ENCODE measurements at regions not wholly inside any gene's neighbourhood (a gene's known extent, or its start where the extent isn't known, plus 50 kb on each side); places are given as distances from the start of the nearest gene placed in this dataset.

- H3K27ac ChIP-seq (ENCODE audit: low read depth in 1 of 2, low read length in 2 of 2): no peak overlapping the region
- CTCF ChIA-PET: no interaction called here
- H3K27me3 Mint-ChIP-seq: peaks cover 7% of the 10 kb centered on the region
- no peaks in the 10 kb centered on the region for H3K4me1 Mint-ChIP-seq (ENCODE audit: low read depth)
- TF ChIP-seq, protein P1, sequence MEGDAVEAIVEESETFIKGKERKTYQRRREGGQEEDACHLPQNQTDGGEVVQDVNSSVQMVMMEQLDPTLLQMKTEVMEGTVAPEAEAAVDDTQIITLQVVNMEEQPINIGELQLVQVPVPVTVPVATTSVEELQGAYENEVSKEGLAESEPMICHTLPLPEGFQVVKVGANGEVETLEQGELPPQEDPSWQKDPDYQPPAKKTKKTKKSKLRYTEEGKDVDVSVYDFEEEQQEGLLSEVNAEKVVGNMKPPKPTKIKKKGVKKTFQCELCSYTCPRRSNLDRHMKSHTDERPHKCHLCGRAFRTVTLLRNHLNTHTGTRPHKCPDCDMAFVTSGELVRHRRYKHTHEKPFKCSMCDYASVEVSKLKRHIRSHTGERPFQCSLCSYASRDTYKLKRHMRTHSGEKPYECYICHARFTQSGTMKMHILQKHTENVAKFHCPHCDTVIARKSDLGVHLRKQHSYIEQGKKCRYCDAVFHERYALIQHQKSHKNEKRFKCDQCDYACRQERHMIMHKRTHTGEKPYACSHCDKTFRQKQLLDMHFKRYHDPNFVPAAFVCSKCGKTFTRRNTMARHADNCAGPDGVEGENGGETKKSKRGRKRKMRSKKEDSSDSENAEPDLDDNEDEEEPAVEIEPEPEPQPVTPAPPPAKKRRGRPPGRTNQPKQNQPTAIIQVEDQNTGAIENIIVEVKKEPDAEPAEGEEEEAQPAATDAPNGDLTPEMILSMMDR (IDR thresholded peaks at IDR 0.05): no peak
- no peak overlapping the region for H3K4me3 Mint-ChIP-seq
- peaks cover 0 to 5% of the 10 kb centered on the region in 2 experiments for H3K9me3 ChIP-seq (ENCODE audit: control insufficient read depth in 1 of 2, insufficient read depth in 1 of 2, low read length in 2 of 2)
- peaks cover 4% of the 10 kb centered on the region for H3K9me3 Mint-ChIP-seq
- intact Hi-C loops (cut with DNase I, micrococcal nuclease): no loop called here
- POLR2A ChIA-PET: no interaction called here
- no peak for ATAC-seq (ENCODE audit: poor library complexity)
- peak in 2 of 14 experiments; percentile 15 to 37 for DNase-seq
- no peak overlapping the region for H3K4me3 ChIP-seq (ENCODE audit: low read length)
- H3K27ac Mint-ChIP-seq: no peak overlapping the region
- H3K4me1 ChIP-seq (ENCODE audit: insufficient read depth, low read length): no peaks in the 10 kb centered on the region
- no peaks in the 10 kb centered on the region for H3K36me3 Mint-ChIP-seq (ENCODE audit: low read depth)
- H3K27me3 ChIP-seq (ENCODE audit: control insufficient read depth in 1 of 2, insufficient read depth in 2 of 2, low read length in 2 of 2): peaks cover 0 to 5% of the 10 kb centered on the region in 2 experiments
- no peaks in the 10 kb centered on the region for H3K36me3 ChIP-seq (ENCODE audit: insufficient read depth, low read length)
Measured at GRCh38 chr10:93160829-93161228, 87.1 kb downstream of the CYP26A1 start.

DNA sequence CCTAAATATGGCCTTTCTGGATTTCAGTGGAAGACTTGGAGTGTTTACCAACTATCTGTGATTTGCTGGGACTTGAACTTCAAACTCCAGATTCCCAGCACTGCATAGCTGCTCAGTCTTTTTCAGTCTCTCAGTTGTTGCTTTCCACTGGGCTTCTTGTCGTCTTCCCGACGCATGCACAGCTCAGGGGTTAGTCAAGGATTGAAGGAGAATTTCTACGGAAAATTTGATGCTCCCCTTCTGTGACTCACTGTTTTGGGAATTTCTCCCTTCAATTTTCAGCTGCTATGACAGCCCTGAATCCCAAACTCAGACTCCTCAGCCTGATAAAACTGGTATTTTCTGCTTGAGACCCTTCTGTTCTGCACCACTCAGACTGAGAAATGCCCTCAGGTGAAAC lies 91.7 kb downstream of the CYP26A1 start:
- intact Hi-C loops (cut with DNase I, micrococcal nuclease): no loop called here
- no peak overlapping the region for H3K4me3 ChIP-seq (ENCODE audit: low read length)

GRCh38 chr10:93166134-93166533 lies 92.4 kb downstream of the CYP26A1 start:
- no peak overlapping the region for H3K4me3 ChIP-seq (ENCODE audit: low read length)
- no peaks in the 10 kb centered on the region for H3K9me3 Mint-ChIP-seq
- H3K27ac ChIP-seq (ENCODE audit: low read depth in 1 of 2, low read length in 2 of 2): no peak overlapping the region
- peaks cover 12 to 13% of the 10 kb centered on the region in 2 experiments for H3K9me3 ChIP-seq (ENCODE audit: control insufficient read depth in 1 of 2, insufficient read depth in 1 of 2, low read length in 2 of 2)
- intact Hi-C loops (cut with DNase I, micrococcal nuclease): no loop called here
- ChIA-PET POLR2A (no interaction called here), CTCF (no interaction called here)
- H3K4me1 ChIP-seq (ENCODE audit: insufficient read depth, low read length): no peaks in the 10 kb centered on the region
- peaks cover 0 to 10% of the 10 kb centered on the region in 2 experiments for H3K27me3 ChIP-seq (ENCODE audit: control insufficient read depth in 1 of 2, insufficient read depth in 2 of 2, low read length in 2 of 2)
- TF ChIP-seq, protein P1 (IDR thresholded peaks at IDR 0.05): no peak
- DNase-seq (no peak), ATAC-seq (ENCODE audit: poor library complexity) (no peak)
- no peaks in the 10 kb centered on the region for H3K36me3 Mint-ChIP-seq (ENCODE audit: low read depth)
- no peaks in the 10 kb centered on the region for H3K36me3 ChIP-seq (ENCODE audit: insufficient read depth, low read length)
- no peaks in the 10 kb centered on the region for H3K4me1 Mint-ChIP-seq (ENCODE audit: low read depth)
- no peak overlapping the region for H3K27ac Mint-ChIP-seq
- no peak overlapping the region for H3K4me3 Mint-ChIP-seq
- H3K27me3 Mint-ChIP-seq: peaks cover 25% of the 10 kb centered on the region

More for the DNA sequence above, 91.7 kb downstream of the CYP26A1 start:
- Histone ChIP-seq H3K9me3 (ENCODE audit: control insufficient read depth in 1 of 2, insufficient read depth in 1 of 2, low read length in 2 of 2) (peaks cover 7 to 8% of the 10 kb centered on the region in 2 experiments), H3K36me3 (ENCODE audit: insufficient read depth, low read length) (no peaks in the 10 kb centered on the region), H3K27me3 (ENCODE audit: control insufficient read depth in 1 of 2, insufficient read depth in 2 of 2, low read length in 2 of 2) (peaks cover 0 to 10% of the 10 kb centered on the region in 2 experiments), H3K27ac (ENCODE audit: low read depth in 1 of 2, low read length in 2 of 2) (no peak overlapping the region), H3K4me1 (ENCODE audit: insufficient read depth, low read length) (no peaks in the 10 kb centered on the region)
- H3K9me3 Mint-ChIP-seq: no peaks in the 10 kb centered on the region
- POLR2A ChIA-PET: no interaction called here
- H3K27me3 Mint-ChIP-seq: peaks cover 25% of the 10 kb centered on the region
- CTCF ChIA-PET: no interaction called here
- TF ChIP-seq, protein P1 (IDR thresholded peaks at IDR 0.05): no peak
- DNase-seq (no peak), ATAC-seq (ENCODE audit: poor library complexity) (no peak)
- no peak overlapping the region for H3K27ac Mint-ChIP-seq
- H3K4me1 Mint-ChIP-seq (ENCODE audit: low read depth): no peaks in the 10 kb centered on the region
- no peaks in the 10 kb centered on the region for H3K36me3 Mint-ChIP-seq (ENCODE audit: low read depth)
- H3K4me3 Mint-ChIP-seq: no peak overlapping the region
